Prostate gland (tissue), 2 donors: ENCODE measurements at regions not wholly inside any gene's neighbourhood (a gene's known extent, or its start where the extent isn't known, plus 50 kb on each side); places are given as distances from the start of the nearest gene placed in this dataset.
"Not testable (repeated sequence)": the region's sequence is repeated elsewhere in the genome, so short reads cannot be mapped to it uniquely, and the experiment has no call there.

Experiments
- DNase-seq: peaks from one replicate; pipeline ENCODE4 v3.0.0-alpha.2; 2019; ENCODE audit warnings: low spot score
- H3K27ac ChIP-seq, 2 donors: fragments of 200-600 bp; sonication (generic); 2 replicates each; pipeline ENCODE4 v1.5.1; 2017 to 2019
- H3K27me3 ChIP-seq: fragments of 200-600 bp; sonication (generic); replicated peaks from 2 replicates; pipeline ENCODE4 v1.5.1; 2019; ENCODE audit not compliant: insufficient read depth
- H3K36me3 ChIP-seq, 2 donors: fragments of 200-600 bp; sonication (generic); 1 replicate in 1 of 2; 2 replicates in 1 of 2; pipeline versions ENCODE4 v1.5.1 to v1.8.1; 2017 to 2019
- H3K4me1 ChIP-seq: fragments of 200-600 bp; sonication (generic); replicated peaks from 2 replicates; pipeline ENCODE4 v1.5.1; 2019
- H3K4me3 ChIP-seq, 2 donors: fragments of 200-600 bp; sonication (generic); 2 replicates each; pipeline ENCODE4 v1.5.1; 2017 to 2019
- H3K9me3 ChIP-seq: fragments of 200-600 bp; sonication (generic); 2 replicates; pipeline ENCODE4 v1.5.1; 2017
- POLR2A ChIP-seq: fragments of 450-650 bp; IDR thresholded peaks from one replicate; pipeline ENCODE4 v1.6.1; 2016; ENCODE audit warnings: antibody characterized with exemption, mild to moderate bottlenecking
- POLR2AphosphoS5 ChIP-seq: sonication (generic); formaldehyde crosslinking; IDR thresholded peaks from one replicate; pipeline ENCODE4 v1.6.1; 2017; ENCODE audit warnings: antibody characterized with exemption
- WGBS: methylation state at CpG from one replicate; pipeline ENCODE4 v1.1.5; 2018; 5-methylcytosine and 5-hydroxymethylcytosine counted together
- intact Hi-C: fragments of 100-400 bp; cut with DNase I; formaldehyde crosslinking; loops from one replicate; pipeline ENCODE4 v1.14.2; 2022
- TF ChIP-seq, protein P1 (sequence below), 4 experiments: fragments of 200-600 bp in 2 of 4; fragments of 450-650 bp in 2 of 4; sonication (generic) in 2 of 4; IDR thresholded peaks; 1 replicate in 3 of 4; 2 replicates in 1 of 4; pipeline ENCODE4 v1.5.1; 2016 to 2019; ENCODE audit warnings: antibody characterized with exemption in 4 of 4, mild to moderate bottlenecking in 2 of 4, moderate library complexity in 2 of 4

DNA sequence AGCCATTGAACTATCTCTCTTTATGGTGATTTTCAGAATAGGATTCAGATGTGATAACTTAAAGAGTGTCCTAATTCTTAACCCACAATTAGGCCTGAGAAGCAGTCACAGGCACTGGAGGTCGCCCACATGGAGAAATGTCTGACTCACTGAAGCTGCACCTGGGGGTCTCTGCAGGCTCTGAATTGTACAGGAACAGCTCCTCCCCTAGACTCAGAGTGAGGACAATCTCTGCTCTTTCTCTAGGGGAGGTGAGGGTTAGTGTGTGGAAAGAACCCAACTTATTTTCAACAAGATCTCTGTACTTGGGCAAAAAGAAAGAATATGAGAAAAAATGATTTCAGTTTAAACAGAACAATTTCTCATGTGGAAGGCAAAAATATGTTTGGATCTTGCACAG is 1124.6 kb downstream of the TMEM121 start:
- H3K9me3 ChIP-seq = no peaks in the 10 kb centered on the region
- WGBS = 25% methylated on average over 1 of the region's 1 CpG
- no peaks in the 10 kb centered on the region for H3K4me1 ChIP-seq
- DNase-seq = no peak
- intact Hi-C loops = no loop called here
- no peaks in the 10 kb centered on the region for H3K27me3 ChIP-seq
- no peak for TF ChIP-seq POLR2AphosphoS5
- TF ChIP-seq, protein P1, sequence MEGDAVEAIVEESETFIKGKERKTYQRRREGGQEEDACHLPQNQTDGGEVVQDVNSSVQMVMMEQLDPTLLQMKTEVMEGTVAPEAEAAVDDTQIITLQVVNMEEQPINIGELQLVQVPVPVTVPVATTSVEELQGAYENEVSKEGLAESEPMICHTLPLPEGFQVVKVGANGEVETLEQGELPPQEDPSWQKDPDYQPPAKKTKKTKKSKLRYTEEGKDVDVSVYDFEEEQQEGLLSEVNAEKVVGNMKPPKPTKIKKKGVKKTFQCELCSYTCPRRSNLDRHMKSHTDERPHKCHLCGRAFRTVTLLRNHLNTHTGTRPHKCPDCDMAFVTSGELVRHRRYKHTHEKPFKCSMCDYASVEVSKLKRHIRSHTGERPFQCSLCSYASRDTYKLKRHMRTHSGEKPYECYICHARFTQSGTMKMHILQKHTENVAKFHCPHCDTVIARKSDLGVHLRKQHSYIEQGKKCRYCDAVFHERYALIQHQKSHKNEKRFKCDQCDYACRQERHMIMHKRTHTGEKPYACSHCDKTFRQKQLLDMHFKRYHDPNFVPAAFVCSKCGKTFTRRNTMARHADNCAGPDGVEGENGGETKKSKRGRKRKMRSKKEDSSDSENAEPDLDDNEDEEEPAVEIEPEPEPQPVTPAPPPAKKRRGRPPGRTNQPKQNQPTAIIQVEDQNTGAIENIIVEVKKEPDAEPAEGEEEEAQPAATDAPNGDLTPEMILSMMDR (IDR thresholded peaks at IDR 0.05) = no peak
- TF ChIP-seq POLR2A = no peak
- no peaks in the 10 kb centered on the region for H3K36me3 ChIP-seq
- H3K4me3 ChIP-seq = no peak overlapping the region
- H3K27ac ChIP-seq = no peak overlapping the region

DNA sequence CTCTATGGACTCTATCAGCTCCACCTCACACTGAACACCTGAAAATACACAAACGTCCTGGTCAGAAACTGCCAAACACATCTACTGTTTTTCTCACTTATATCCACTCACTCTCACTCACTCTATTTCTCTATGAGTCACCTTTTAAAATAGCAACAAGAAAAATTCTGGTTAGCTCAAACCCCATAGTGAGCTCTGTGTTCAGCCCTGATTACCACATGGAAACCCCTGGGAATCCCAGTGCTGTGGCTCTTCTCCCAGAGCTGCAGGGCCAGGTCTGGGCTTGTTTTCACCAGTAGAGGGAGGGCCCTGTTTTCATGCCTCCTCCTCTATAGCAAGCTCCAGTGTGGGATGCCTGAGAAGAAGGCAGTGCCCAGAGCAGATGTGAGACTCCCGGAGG is 1126.1 kb downstream of the TMEM121 start:
- 47% methylated on average over 2 of the region's 2 CpGs for WGBS
- H3K27me3 ChIP-seq = no peaks in the 10 kb centered on the region
- no peak overlapping the region for H3K4me3 ChIP-seq
- DNase-seq = no peak
- TF ChIP-seq, protein P1 (IDR thresholded peaks at IDR 0.05) = no peak
- no peak for TF ChIP-seq POLR2AphosphoS5
- no peak for TF ChIP-seq POLR2A
- no peaks in the 10 kb centered on the region for H3K9me3 ChIP-seq
- H3K36me3 ChIP-seq = no peaks in the 10 kb centered on the region
- H3K4me1 ChIP-seq = no peaks in the 10 kb centered on the region
- H3K27ac ChIP-seq = no peak overlapping the region
- intact Hi-C loops = no loop called here

DNA sequence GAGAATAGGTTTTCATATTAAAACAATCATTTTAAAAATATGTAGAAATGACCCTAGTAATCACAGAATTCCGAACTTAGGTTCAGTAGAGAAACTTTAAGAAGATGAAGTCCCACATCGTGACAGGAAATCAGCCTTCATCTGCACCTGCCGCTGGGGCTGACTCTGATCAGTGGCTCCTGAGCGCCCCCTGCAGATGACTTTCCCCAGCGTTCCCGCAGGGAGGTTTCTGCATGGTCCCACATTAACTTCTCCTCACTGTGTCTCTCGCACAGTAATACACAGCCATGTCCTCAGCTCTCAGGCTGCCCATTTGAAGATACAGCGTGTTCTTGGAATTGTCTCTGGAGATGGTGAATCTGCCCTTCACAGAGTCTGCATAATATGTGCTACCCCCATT is 1131.1 kb downstream of the TMEM121 start:
- H3K4me3 ChIP-seq = no peak overlapping the region
- 59% methylated on average over 8 of the region's 8 CpGs for WGBS
- no peaks in the 10 kb centered on the region for H3K36me3 ChIP-seq
- H3K4me1 ChIP-seq = no peaks in the 10 kb centered on the region
- no peaks in the 10 kb centered on the region for H3K27me3 ChIP-seq
- DNase-seq = no peak
- no peaks in the 10 kb centered on the region for H3K9me3 ChIP-seq
- H3K27ac ChIP-seq = no peak overlapping the region
- intact Hi-C loops = no loop called here
- TF ChIP-seq POLR2AphosphoS5 (no peak), POLR2A (no peak)
- TF ChIP-seq, protein P1 (IDR thresholded peaks at IDR 0.05) = no peak

DNA sequence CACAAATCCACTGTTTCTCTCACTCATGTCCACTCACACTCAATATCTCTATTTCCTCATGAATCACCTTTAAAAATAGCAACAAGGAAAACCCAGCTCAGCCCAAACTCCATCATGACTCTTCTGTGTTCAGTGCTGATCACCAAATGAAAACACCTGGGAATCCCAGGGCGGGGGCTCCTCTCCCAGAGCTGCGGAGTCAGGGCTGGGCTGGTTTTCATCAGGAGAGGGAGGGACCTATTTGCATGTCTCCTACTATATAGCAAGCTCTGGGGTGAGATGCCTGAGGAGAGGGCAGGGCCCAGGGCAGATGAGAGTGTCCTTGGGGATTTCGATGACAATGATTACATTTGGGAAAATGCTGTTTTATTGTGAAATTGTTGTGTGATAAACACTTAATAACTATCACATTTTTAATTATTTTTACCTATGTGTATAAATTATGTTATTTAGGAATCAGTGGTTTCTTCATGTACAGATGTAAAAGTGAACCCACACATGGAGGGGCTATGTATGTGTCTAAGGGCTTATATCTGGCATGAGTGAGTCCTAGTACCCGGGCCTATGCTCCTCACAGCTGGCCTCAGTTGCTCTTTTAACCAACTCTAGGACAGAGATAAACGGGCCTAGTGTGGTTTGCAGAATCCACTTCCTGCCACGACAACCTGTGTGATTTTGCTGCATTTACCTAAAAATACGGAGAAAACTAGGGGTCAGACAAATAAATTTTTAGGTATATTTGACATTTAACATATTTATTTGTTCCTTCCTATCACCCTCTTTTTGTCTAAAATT is 1131.9 kb downstream of the TMEM121 start:
- H3K27ac ChIP-seq, H3K27me3 ChIP-seq, DNase-seq, H3K9me3 ChIP-seq, H3K36me3 ChIP-seq, H3K4me3 ChIP-seq, H3K4me1 ChIP-seq, intact Hi-C loops: not testable (repeated sequence)
- WGBS = 45% methylated on average over 7 of the region's 7 CpGs

DNA sequence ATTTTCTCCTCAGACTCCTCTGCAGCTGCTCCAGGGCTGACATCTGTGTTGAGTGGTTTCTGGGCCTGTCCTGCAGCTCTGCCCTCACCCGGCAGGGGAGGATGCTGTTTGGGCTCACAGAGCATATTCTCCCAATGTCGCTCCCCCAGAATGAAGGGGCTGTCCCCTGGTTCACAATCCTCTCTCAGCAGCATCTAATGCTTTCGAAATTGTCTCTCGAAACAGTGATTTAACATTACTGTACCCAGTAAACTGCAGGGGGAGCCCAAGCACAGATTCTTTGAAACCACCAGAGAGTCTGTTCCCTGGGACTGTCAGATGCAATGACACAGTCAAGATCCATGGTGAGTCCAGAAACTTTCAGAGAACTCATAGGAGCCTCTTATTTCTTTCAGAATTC is 1135.2 kb downstream of the TMEM121 start:
- DNase-seq, H3K4me3 ChIP-seq, intact Hi-C loops, H3K9me3 ChIP-seq, H3K4me1 ChIP-seq, H3K27me3 ChIP-seq, H3K27ac ChIP-seq, H3K36me3 ChIP-seq: not testable (repeated sequence)
- WGBS = 71% methylated on average over 4 of the region's 4 CpGs

DNA sequence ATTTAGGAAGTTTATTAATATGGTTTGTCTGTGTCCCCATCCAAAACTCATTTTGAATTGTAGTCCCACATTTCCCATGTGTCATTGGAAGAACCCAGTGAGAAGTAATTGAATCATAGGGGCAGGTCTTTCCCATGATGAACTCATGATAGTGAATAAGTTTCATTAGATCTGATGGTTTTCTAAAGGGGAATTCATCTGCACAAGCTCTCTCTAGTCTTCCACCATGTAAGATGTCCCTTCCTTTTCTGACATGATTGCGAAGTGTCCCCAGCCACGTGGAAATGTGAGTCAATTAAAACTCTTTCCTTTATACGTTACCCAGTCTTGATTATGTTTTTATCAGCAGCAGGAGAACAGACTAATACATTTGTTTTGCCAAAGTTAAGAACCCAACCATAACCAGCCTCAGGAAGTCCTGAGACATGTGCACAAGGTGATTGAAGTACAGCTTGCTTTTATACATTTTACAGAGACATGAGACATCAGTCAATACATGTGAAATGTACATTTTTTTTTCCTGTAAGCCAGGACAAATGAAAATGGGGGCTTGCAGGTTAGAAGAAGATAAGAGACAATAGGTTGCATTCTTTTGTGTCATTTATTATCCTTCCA is 1136.7 kb downstream of the TMEM121 start:
- Histone ChIP-seq H3K4me1 (no peaks in the 10 kb centered on the region), H3K4me3 (no peak overlapping the region), H3K36me3 (no peaks in the 10 kb centered on the region), H3K9me3 (no peaks in the 10 kb centered on the region), H3K27me3 (no peaks in the 10 kb centered on the region), H3K27ac (no peak overlapping the region)
- intact Hi-C loops = no loop called here
- TF ChIP-seq POLR2AphosphoS5 (no peak), POLR2A (no peak)
- TF ChIP-seq, protein P1 (IDR thresholded peaks at IDR 0.05) = no peak
- WGBS = 63% methylated on average over 3 of the region's 3 CpGs
- DNase-seq = no peak
